NCI-H1048 (cell line): ENCODE measurements at regions not wholly inside any gene's neighbourhood (a gene's known extent, or its start where the extent isn't known, plus 50 kb on each side); places are given as distances from the start of the nearest gene placed in this dataset.

ENCODE experiments used
- DNase-seq: peaks from one replicate; lab custom pipeline; 2025; lab: John Stamatoyannopoulos, UW

GRCh38 chr16:7093511-7093910, 239.1 kb upstream of the RBFOX1 start:
- DNase-seq = no peak

- no peak for DNase-seq
Observed at GRCh38 chr16:7090628-7091115, 242.0 kb upstream of the RBFOX1 start.

- no peak for DNase-seq
Observed at GRCh38 chr16:7089751-7090150, 242.9 kb upstream of the RBFOX1 start.

- DNase-seq = no peak
Observed at GRCh38 chr16:7088711-7089110, 243.9 kb upstream of the RBFOX1 start.

- no peak for DNase-seq
Observed at GRCh38 chr16:7086822-7087616, 245.6 kb upstream of the RBFOX1 start.

- DNase-seq = no peak
Observed at GRCh38 chr16:7085776-7086175, 246.9 kb upstream of the RBFOX1 start.

- no peak for DNase-seq
Observed at GRCh38 chr16:7083096-7083495, 249.5 kb upstream of the RBFOX1 start.

GRCh38 chr16:7077636-7078035, 255.0 kb upstream of the RBFOX1 start:
- no peak for DNase-seq

- DNase-seq = no peak
Observed at GRCh38 chr16:7074715-7075114, 257.9 kb upstream of the RBFOX1 start.

GRCh38 chr16:7057458-7057857, 275.2 kb upstream of the RBFOX1 start:
- no peak for DNase-seq

GRCh38 chr16:7055443-7055842, 277.2 kb upstream of the RBFOX1 start:
- DNase-seq = no peak

- DNase-seq = no peak
Observed at GRCh38 chr16:7051591-7052349, 280.9 kb upstream of the RBFOX1 start.

- no peak for DNase-seq
Observed at GRCh38 chr16:7044331-7044730, 288.3 kb upstream of the RBFOX1 start.

GRCh38 chr16:7038475-7038874, 294.2 kb upstream of the RBFOX1 start:
- no peak for DNase-seq

- DNase-seq = no peak
Observed at GRCh38 chr16:7037495-7037894, 295.1 kb upstream of the RBFOX1 start.

GRCh38 chr16:7031031-7031430, 301.6 kb upstream of the RBFOX1 start:
- DNase-seq = no peak

GRCh38 chr16:7027401-7027800, 305.2 kb upstream of the RBFOX1 start:
- no peak for DNase-seq

- DNase-seq = no peak
Observed at GRCh38 chr16:7026639-7027038, 306.0 kb upstream of the RBFOX1 start.

- DNase-seq = peak; percentile 13
Observed at GRCh38 chr16:7025616-7026190, 306.9 kb upstream of the RBFOX1 start.

- DNase-seq = no peak
Observed at GRCh38 chr16:7021653-7022275, 310.9 kb upstream of the RBFOX1 start.

- DNase-seq = no peak
Observed at GRCh38 chr16:7017006-7017662, 315.5 kb upstream of the RBFOX1 start.

GRCh38 chr16:7014756-7015155, 317.9 kb upstream of the RBFOX1 start:
- DNase-seq = no peak
